Glomerular visceral epithelial cell (primary cell): ENCODE measurements at regions not wholly inside any gene's neighbourhood (a gene's known extent, or its start where the extent isn't known, plus 50 kb on each side); places are given as distances from the start of the nearest gene placed in this dataset.

Experiments used
- DNase-seq: peaks from one replicate; pipeline ENCODE4 v3.0.0-alpha.2; 2016; ENCODE audit errors: extremely low spot score

DNA sequence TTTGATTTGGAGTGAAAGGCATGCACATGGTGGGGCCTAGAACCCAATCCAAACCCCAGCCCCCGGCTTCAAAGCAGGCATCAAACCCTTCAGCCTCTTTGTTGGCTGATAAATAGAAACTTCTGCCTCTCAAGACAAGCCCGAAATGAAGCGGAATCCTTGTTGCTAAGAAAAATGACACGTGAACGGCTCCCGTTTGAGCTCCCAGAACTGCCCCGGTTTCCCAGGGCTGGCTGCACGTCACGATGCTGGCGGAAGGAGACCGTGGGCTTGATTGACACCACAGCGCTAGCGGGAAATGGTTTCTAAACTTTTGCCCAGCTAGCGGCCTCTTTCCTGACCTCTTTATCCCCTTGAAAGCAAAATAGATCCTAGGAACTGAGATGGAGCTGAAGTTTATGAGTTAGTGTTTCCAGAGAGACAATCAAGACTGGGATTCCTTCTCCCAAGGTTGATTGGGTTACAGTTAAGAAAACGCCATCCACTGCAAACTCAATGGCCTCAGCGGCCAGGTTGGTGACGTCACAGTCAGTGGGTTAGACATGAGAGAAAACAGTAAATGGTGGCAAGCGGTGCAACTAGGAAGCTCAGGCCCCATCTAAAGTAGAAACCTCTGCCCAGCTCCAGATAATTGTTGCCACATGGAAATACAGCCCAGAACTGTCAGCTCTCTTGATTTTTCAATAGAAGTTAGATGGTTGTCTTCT, 117.0 kb downstream of the ANKRD60 start:
- no peak for DNase-seq

DNA sequence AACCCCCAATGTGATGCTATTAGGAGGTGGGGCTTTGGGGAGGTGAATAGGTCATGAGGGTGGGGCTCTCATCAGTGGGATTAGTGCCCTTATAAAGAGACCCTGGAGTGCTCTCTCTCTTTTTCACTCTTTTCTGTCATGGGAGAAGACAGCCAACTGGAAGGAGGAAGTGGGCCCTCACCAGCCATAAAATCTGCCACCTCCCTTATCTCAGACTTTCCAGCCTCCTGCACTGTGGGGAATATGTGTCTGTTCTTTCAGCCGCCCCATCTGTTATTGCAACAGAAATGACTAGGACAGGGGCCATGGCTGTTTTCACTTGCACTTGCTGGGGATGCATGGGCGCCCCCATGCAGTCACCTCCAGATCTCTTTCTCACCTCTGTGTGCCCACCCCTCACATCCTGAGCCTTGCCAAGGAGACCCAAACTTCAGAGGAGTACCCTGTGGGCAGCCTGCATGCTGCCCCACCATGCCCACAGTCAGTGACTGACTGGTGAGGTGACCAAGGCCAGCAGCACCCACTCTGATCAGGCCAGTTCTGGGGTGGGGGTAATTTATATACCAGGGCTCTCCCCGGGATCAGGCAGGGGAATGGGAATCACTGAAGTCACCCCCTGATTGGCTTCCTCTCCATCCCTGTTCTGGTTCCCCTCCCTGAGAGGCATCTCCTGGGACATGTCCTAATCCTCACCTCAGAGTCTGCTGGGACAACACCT, 118.4 kb downstream of the ANKRD60 start:
- no peak for DNase-seq

DNA sequence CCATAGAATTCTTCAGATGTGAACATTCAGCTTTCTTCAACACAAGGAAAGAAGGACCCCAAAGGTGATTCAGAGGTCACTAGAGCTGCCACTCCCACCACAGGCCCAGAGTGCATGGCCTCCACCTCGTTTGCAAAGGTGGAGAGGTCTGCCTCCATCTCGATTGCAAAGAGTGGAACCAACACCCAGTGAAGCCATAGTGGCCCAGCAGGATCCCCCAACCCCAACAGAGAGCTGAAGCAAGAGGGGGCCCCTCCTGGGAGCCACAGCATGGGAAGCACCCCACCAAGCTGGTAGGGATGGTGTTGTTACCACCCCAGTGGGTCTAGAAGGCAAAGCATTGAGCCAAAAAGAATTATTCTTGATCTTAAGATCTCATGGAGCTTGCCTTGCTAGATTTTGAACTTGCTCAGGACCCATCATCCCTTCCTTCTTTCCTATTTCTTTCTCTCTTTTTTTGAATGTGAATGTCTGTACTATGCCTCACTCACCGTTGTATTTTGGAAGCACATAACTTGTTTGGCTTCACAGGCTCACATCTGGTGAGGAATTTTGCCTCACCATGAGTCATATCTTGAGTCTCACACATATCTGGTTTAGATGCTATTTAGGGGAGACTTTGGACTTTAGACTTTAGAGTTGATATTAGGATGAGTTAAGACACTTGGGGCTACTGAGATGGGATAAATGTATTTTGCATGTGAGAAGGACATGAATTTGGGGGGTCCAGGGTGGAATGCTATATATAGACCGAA, 119.2 kb downstream of the ANKRD60 start:
- DNase-seq: no peak

DNA sequence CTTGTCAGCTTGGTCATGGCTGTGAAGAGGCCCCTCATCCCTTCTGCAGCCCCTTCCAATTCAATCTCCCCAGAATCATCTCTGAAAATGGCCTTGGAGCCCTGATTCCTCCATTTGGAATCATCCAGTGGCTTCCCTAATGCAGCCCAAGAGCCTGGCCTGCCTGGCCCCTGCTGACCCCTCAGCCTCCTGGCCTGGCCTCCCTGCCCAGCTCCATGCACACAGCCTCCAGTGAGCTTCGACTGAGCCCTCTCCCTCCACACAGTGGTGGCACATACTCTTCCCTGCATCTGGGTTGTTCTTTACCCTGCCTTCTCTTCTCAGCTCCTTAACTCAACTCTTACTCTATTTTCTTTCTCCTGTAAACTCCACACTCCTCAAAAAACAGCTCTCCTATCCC, 120.9 kb downstream of the ANKRD60 start:
- DNase-seq: no peak

DNA sequence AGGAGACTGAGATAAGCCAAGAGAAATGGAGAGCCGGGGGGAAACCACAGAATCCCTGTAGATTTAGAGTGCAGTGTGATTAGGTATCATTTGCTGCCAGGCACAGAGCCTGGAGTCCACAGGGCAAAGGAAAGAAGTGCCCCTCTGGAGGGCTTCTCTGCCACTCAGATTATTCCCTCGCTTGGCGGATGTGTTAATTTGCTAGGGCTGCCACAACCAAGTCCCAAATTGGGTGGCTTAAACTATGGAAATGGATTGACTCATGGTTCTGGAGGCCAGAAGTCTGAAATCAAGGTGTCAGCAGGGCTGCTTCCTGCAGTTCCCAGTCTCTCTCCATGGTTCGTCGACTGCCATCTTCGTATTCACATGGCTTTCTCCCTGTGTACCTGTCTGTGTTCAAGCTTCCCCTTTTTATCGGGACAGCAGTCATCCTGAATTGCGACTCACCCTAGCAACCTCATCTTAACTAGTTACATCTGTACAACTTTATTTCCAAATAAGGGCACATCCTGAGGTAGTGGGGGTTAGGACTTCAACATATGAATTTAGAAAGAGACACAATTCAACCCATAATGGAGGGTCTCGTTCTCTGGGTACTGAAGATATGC, 122.2 kb downstream of the ANKRD60 start:
- DNase-seq: no peak

DNA sequence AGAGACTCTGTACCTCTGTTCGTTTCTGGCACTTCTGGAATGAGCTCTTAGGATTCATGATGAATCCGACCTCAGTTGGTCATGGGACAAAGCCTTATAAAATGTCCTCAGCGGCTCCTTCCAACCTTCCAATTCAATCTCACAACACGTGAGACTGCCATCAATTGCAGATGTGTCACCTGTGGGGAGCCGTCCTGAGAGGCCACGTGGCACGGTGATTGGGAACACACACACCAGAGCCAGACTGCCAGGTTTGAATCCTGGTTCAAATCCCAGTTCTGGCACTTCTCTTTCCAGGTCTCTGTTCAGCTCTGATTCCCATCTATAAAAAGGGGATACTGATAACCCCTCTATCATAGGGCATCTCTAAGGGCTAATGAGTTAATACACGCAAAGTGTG, 124.5 kb downstream of the ANKRD60 start:
- DNase-seq: no peak

DNA sequence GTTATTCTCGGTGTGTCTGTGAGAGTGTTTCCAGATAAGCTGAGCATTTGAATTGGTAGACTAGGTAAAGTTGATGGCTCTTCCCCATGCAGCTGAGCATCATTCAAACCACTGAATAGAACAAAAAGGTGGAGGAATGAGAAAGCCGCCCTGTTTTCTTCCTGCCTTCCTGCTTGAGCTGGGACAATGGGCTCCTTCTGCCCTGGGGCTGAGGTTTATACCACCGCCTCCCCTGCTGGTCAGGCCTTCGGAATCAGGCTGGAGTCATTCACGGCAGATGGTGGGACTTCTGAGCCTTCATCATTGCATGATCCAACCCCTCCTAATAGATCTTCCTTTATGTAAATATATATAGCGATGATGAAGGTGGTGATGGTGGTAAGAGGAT, 124.9 kb downstream of the ANKRD60 start:
- no peak for DNase-seq

DNA sequence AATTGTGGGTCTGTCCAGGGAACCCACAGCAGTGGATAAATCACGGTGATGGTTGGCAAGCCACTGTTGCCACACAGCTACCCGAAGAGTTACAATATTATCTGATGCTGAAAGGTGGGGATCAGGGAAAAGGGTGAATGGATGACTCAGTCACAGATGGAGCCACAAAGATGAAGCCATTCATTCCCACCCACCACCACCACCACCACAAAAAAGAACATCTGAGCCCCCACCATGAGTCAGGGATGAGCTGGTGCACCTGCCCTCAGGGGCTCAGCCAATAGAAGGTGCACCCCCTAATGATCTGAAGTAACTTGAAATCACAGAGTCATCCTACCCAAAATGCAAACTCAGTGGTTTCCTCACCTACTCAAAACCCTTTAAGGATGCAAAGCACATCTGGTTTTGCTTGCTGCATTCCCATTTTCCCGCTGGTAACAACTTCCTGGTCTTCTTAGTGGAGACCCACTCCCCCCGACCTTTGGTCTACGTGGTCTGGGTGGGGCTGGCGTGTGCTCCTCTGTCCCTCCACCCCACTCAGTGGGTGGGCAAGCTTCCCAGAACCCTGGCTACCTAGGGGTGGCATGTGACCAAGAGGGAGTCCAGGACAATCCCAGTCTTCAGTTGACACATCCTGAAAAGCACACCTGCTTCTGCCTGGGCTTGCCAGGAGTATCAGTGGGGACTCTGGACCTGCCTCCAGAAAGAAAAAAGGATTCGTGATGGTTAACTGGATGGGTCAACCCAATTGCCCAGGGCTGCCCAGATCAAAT, 125.5 kb downstream of the ANKRD60 start:
- no peak for DNase-seq

DNA sequence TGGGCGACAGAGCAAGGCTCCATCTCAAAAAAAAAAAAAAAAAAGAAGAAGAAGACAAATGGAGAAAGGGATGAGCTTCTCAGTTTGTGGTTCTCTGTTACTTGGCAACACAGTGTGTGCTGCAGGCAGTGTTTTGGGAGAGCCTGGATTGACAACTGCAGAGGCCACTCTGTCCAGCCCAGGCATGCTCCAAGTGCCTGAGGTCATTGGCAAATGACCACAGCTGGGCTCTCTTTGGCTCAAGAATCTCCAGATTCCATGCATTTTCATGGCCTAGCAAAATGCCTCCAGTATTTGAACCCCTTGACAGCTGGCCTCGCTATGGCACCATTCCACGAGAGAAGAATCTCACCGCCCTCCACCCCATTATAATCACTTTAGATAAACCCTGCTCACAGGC, 126.2 kb downstream of the ANKRD60 start:
- no peak for DNase-seq

DNA sequence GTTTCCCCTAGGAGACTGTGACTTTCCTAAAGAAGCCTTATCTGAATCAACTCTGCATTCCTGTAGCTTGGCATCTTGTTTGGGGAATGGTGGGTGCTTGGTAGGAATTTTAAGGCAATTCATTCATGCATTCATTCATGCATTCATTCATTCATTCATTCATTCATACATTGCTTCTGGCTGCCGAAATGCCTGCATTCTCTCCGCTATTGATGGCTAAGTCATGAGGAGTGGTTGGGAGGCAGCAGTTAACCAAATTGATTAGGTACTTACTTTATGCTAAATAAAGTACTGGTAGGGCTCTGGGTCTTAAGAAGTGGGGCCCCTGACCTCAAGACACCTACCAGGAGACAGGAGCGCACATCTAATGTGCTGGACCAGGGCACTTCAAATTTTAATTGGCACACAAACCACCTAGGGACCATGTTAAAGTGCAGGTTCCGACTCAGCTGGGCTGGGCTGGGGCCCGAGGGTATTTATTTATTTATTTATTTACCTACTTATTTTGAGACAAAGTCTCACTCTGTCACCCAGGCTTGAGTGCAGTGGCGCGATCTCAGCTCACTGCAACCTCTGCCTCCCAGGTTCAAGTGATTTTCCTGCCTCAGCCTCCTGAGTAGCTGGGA, 127.6 kb downstream of the ANKRD60 start:
- no peak for DNase-seq

DNA sequence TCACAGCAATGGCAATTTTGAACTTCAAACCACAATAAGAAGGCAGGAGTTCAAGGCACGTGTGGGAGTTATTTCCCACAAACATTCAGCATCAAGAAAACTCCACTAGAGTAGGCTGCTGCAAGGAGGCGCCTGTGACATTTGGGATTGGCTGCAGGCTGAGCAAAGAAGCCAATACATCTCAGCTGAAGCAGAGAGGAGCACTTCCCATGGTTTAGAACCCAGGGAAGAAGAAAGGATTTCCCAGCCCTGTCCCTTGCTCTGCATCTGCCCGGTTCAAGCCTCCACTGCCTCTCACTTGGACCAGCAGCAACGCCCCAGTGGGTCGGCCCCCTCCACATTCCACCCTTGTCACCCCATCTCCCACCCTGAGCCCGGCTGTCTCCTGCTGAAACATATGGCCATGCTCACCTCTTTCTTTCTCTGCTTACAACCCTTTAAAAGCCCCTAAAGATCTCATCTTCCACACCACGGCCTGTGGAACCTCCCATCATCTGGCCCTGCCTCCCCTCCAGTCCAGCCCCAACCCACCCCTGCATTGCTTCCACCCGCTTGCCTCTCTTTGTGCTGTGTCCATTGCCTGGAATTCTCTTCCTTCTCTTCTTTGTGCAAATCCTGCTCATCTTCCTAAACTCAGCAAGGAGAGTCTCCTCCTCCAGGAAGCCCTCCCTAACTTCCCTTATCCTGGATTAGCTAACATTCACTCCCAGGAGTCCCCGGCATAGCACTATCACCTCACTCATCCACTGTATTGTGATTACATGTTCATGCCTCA, 128.3 kb downstream of the ANKRD60 start:
- no peak for DNase-seq

DNA sequence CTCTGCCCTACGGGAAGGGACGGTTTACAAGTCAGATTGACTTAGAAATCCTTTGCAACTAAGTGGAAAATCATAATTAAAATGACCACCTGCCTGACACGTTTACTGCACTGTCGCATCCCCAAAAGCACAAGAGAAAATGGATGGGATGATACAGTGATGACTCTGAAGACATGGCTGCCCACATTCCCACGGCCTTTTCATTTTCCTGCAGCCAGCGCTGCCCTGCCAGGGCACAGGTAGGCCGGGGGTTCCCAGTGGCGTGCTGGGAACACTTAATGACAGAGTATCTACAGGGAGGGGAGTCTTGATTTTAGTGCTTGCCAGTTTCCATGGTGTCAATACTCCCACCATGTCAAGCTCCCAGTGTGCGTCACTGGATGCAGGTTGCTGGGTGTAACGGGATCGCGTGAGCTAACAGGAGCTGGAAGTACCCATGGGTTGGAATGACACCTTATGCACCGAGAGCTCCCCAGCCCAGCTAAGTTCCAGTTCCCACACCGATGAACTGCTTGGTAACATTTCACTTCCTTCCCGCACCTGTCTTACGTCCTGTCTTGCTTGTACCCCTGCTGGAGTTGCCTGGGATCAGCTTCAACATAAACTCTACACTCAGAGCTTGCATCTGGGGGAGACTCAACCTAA, 129.0 kb downstream of the ANKRD60 start:
- DNase-seq: no peak

DNA sequence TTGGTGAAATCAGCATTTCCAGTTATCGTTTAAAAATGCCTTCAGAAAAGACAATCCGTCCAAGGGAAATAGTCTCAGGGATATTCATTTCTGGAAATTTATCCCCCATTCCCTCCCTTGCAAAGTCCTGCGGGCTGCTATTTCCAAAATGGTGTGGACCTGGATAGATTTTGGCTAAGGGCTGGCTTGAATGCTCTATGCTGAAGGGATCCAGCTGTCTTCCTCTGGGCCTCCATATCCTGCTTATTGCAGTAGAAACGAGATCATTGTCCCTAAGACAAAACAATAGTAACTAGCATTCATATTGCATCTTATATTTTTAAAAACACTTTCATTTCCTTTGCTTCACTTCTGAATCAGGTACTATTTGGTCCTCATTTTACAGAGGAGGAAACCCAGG, 129.9 kb downstream of the ANKRD60 start:
- no peak for DNase-seq

DNA sequence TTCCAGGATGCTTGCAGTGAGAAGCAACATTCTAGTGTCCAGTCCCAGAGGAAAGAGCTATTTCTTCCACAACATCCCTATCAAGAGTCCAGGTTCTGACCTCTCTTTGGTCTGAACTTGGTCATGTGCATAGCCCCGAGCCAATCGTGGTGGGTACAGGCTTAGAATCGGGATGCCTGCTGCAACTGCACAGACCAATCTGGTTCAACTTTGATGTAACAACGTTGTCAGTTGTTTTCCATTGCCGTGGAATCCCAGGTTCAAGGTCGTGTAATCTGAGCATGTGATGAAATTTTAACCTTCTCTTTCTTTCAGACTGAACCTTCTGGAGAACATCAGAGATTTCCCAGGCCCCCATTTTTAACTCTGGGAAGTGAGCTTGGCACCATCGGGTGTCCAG, 130.5 kb downstream of the ANKRD60 start:
- DNase-seq: no peak

DNA sequence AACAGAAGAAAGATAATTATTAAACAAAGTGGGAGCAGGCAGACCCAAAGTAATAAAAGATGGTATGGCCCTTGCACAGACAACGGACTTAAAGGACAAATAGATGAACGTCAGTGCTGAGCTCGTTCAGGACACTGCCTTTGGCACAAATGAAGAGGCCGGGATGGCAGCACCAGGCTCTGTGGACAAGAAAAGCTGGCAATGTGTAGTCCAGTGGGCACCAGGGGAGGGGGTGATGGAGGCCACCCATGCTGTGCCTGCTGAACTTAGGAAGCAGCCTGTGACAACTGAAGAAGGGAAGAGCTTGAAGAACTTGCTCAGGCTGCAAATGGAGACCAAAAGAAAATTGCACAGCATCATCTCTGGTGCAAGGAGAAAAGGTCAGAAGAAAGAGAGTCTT, 131.0 kb downstream of the ANKRD60 start:
- DNase-seq: no peak

DNA sequence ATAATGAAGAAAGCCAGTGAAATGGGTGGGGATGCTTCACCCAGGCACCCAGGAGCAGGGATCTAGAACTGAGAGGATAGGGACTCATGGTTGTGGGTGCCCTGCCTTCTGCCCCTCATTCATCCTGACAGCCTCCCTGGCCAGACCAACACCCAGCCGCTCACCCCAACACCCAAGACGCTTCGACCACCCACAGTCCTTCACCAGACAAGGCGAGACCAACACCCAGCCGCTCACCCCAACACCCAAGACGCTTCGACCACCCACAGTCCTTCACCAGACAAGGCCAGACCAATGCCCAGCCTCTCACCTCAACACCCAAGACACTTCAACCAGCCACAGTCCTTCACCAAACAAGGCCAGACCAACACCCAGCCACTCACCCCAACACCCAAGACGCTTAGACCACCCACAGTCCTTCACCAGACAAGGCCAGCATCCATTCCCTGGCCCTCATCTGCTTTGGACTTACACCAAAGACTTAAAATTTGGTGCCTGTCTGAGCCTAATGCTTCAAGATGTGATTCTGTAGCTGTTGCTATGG, 131.5 kb downstream of the ANKRD60 start:
- no peak for DNase-seq

DNA sequence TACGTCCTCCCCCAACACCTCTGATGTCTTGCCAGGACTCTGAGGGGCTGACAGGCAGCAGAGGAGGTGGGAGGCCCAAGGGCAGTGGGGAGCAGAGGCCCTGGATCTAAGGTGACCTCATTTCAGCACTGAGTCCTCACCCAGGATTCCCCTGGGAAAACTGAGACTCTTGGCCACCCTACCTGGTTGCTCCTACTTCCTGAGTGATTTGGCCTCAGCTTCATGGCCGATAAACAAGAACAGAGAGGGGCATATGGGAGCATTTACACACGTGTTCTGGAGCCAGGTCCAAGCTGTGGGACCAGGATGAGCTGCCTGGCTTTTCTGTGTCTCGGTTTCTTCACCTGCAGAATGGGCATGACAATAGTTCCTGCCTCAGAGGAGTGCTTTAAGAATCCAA, 133.8 kb downstream of the ANKRD60 start:
- no peak for DNase-seq

DNA sequence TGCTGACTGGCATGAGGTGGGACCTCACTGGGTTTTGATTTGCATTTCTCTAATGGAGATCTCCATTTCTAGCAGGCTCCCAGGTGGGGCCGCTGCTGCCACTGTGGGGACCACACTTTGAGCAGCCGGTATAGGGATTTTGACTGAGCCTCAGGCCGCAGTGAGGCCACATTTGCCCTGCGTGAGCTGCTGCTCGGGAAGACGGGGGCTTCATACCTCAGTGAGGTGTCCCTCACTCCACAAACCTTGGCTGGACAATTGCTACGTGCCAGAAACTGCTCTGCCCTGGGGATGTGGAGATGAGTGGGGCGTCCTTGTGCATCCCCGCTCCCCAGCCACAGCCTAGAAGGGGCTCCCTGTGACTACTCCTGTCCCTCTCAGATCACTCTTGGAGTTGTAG, 134.3 kb downstream of the ANKRD60 start:
- DNase-seq: no peak

DNA sequence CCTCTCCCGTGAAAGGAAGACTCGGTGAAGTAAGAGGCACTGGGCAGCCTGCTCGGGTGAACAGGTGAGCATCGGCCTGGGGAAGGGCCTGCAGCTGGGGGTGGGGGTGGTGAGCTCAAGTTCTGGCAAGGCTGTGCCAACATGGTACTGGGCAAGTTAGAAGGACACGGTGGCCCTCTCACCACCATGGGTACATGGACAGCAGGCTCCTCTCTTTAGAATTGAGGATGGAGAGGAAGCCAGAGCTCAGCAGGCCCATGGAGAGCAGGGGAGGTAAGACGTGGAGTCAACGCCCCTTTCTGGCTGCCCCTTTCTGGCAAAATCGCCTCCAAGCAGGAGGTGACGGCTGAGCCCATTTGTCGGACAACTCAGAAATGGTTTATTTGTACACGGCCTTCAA, 135.6 kb downstream of the ANKRD60 start:
- no peak for DNase-seq

DNA sequence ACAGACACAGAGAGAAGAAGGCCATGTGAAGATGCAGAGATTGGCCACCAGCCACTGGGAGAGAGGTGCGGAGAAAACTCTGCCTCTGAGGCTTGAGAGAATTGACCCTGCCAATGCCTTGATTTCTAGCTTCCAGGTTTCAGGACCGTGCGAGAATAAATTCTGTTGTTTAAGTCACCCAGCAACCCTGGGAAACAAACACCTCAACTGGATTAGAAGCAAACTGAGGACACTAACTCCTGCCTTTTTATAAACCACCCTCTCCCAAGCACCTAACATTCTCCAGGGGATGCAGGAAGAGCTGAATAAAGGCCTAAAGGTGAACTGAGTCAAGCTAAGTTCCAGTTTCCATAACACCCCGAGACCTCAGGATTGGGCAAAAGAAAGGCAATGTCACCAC, 136.1 kb downstream of the ANKRD60 start:
- DNase-seq: no peak
